EL (cell line): ENCODE measurements at regions not wholly inside any gene's neighbourhood (a gene's known extent, or its start where the extent isn't known, plus 50 kb on each side); places are given as distances from the start of the nearest gene placed in this dataset.
"Not testable (repeated sequence)": the region's sequence is repeated elsewhere in the genome, so short reads cannot be mapped to it uniquely, and the experiment has no call there.

Source experiments
- DNase-seq: peaks from one replicate; pipeline ENCODE4 v3.0.0-alpha.2; 2016

GRCh38 chr5:43804723-43805122 lies 201.7 kb downstream of the NNT start:
- DNase-seq = no peak

GRCh38 chr5:43804041-43804440 lies 201.1 kb downstream of the NNT start:
- DNase-seq = no peak

- DNase-seq = no peak
These were observed 199.7 kb downstream of the NNT start for GRCh38 chr5:43802651-43803050.

GRCh38 chr5:43802119-43802518 lies 199.1 kb downstream of the NNT start:
- DNase-seq = peak; percentile 24

- no peak for DNase-seq
These were observed 195.8 kb downstream of the NNT start for GRCh38 chr5:43798740-43799139.

- not testable (repeated sequence) for DNase-seq
These were observed 188.9 kb downstream of the NNT start for GRCh38 chr5:43791880-43792279.

DNA sequence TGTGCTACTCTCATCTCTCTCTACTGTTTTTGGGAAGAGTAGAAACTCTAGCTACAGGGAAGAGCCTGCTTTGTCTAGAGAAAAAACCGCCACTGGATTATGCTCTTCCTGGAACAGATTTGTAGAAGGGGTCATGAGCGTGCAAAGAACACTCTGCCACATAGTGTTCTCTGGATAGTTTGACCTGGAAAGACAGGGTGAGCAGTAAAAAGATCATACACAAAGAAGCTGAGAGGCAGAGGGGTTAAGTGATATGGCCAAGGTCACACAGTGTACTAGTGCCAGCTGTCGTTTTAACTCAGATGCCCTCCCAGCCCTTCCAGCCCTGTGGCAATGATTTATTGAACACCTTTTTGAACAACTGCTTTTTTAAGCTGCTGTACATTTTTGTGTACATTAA lies 182.2 kb downstream of the NNT start:
- DNase-seq = no peak

DNA sequence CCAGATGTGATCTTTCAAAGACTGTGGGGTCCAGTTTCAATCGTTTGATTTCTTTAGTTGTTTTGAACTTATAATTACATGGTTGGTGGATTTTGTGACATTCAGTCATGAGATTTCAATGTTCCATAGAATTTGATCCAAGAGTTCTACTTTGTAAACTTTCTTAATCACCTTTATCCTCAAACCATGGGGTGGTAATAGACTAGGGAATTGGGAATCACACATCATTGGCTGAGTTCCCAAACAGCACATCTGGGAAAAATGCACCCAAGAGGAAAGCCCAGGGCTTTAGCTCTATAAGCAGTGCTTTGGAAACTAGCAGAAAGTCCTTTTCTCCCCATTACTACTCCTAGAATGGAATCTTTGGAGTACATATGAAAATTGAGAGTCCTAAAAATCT lies 177.6 kb downstream of the NNT start:
- DNase-seq = peak; percentile 42

GRCh38 chr5:43774881-43775399 lies 172.0 kb downstream of the NNT start:
- DNase-seq = no peak

- peak; percentile 82 for DNase-seq
These were observed 170.5 kb downstream of the NNT start for GRCh38 chr5:43773478-43773844.

DNA sequence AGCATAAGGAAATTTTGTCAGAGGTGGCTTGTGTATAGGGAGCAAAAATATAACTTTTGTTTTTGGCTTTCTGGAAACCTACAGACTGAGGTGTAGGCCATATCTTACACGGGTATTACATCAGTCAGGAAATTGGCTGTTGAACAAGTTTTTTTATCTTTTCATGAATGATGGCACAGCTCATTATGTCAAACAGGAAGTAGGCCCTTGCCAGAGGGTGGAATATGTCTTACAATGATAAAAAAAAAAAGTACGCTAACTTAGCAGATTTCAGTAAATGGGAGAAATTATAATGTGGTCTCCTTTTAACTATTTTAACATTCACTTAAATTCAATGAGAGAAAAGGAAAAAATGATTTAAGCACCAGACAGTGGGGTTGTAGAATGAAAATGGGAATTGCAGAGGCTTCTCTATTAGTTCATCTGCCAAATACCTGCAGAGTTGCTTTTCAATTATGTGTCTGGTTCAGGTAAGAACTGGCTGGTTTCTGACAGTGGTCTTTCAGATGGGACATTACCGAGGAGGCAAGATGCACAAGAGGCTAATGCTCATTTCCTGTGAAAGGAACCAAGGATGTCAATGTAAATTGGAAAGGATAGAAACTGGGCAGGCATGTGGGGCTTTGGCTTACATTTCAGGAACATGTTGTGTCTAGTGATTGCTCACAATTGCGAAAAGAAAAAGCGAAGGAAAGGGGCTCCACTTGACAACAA lies 169.9 kb downstream of the NNT start:
- peak; percentile 67 for DNase-seq

DNA sequence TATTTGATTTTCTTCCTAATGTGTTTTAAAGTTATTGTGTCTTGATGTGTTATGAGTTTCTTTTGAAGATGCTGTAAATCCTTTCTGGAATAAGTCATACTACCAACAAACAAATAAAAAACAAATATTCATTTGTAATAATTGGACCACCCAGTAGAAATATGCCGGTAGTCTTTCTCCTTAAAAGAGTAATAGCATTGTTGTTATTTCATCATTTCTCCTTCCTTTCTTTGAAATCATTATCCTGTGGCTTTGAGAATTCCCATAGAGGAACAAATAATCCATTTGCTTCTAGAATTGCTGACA lies 169.4 kb downstream of the NNT start:
- DNase-seq = no peak

DNA sequence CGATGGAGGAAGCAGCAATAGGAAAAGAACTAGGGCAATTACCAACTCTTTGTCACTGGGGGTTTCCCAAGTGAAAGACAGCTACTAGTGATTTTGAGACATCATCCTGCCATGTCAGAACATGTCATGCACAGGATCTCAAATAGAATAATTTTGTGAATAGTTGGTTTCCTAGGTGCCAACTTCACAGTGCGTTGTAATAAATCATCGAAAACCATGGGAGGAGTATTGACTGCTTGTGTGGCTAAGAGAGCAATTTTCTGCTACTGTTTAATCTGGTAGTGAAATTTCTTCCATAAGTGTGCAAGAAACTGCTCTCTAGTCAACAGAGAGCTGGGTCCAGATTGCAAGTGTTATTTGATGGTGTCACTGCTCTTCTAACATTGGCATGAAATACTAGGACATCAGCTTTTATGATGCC lies 168.6 kb downstream of the NNT start:
- DNase-seq = no peak

DNA sequence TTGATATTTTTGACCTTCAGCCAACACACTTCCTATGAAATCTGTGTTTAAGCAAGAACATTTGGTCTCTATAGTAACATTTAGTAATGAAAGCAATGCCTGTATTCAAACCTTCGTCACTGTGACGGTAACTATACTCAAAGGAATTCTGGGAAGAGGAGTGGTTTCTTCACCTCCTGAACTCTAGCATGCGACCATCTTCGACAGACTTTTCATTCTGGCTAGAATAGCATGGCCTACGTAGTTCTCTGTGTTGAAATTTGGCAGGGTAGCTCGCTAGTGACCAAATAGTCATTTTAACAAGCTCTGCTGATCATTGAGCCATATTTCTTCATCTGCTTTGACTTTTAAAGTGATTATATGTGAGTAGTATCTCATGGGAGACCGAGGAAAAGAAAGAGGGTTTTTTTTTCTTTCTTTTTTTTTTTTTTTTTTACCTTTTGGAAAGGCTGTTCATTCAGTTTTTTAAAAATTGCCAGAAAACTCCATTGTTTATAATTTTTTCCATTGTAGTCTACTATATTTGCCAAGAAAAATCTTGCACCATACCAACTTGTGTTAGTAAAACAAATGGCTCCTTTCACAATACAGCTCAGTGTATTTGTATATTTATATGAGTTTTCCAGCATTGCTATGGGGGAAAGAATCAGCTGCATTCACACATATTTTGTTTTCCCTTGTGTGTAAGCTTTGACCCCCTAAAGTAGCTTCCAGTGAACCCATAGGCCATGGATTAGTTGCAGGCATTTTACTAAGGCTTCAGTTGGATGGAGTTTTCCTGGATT lies 166.8 kb downstream of the NNT start:
- no peak for DNase-seq
